H1 (cell line): ENCODE measurements at regions not wholly inside any gene's neighbourhood (a gene's known extent, or its start where the extent isn't known, plus 50 kb on each side); places are given as distances from the start of the nearest gene placed in this dataset.

ENCODE experiments used
- CTCF ChIP-seq, 3 experiments: IDR thresholded peaks; 1 replicate in 2 of 3; 2 replicates in 1 of 3; pipeline versions ENCODE4 v1.5.1 to v1.6.1; 2011; ENCODE audit warnings: low read length in 3 of 3, mild to moderate bottlenecking in 3 of 3, inconsistent platforms in 2 of 3, low read depth in 1 of 3, moderate library complexity in 1 of 3; ENCODE audit not compliant: insufficient read depth in 1 of 3; ENCODE audit errors: control extremely low read depth in 1 of 3
- EZH2 ChIP-seq: fragments of 200-600 bp; sonication (generic); IDR thresholded peaks from 2 replicates; pipeline ENCODE4 v1.7.1; 2012; ENCODE audit warnings: low read depth, mild to moderate bottlenecking, moderate library complexity, low read length, inconsistent platforms; ENCODE audit not compliant: severe bottlenecking
- HDAC6 ChIP-seq: IDR thresholded peaks from one replicate; pipeline ENCODE4 v1.7.1; 2012; ENCODE audit warnings: low read depth, mild to moderate bottlenecking, inconsistent platforms, low read length, moderate library complexity
- KDM5A ChIP-seq: fragments of 200-600 bp; IDR thresholded peaks from 2 replicates; pipeline ENCODE4 v1.7.1; 2012; ENCODE audit warnings: mild to moderate bottlenecking, low read length, inconsistent platforms, mixed read lengths
- SIN3A ChIP-seq, 2 experiments: IDR thresholded peaks in 1 of 2; conservative IDR thresholded peaks in 1 of 2; 2 replicates each; pipeline ENCODE4 v1.6.1; 2011 to 2012; ENCODE audit warnings: low read length in 2 of 2, improper control_type of control experiment in 1 of 2, low read depth in 1 of 2, mild to moderate bottlenecking in 1 of 2
- SIX5 ChIP-seq: IDR thresholded peaks from 2 replicates; pipeline ENCODE4 v1.6.1; 2011; ENCODE audit warnings: mild to moderate bottlenecking, low read depth, low read length
- YY1 ChIP-seq: IDR thresholded peaks from 2 replicates; pipeline ENCODE4 v1.6.1; 2011; ENCODE audit warnings: low read depth, mild to moderate bottlenecking, low read length

DNA sequence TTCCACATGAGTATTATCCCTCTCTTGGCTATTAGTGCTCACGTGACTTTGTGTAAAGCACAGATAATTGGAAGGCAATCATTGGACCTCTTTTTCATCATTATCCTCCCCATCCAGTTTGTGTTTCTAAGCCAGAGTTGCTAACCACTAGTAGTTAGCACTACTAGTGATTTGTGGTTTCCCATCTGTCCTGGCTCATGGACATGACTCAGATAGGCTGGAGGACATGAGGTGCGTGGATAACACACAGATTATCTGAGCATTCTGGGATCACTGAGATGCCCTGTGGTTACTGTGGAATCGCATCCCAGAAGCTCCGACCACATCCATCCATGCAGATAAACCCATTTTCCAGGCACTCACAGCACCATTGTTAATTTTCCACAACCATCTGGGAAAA, 123.8 kb upstream of the NAA20 start:
- TF ChIP-seq SIX5, result no peak
- TF ChIP-seq HDAC6, result no peak
- no peak for TF ChIP-seq CTCF (IDR thresholded peaks at IDR 0.05; ENCODE audit: control extremely low read depth in 1 of 3, insufficient read depth in 1 of 3, low read depth in 1 of 3, low read length in 3 of 3)
- no peak for TF ChIP-seq EZH2
- no peak for TF ChIP-seq YY1
- TF ChIP-seq KDM5A, result no peak
- no peak for TF ChIP-seq SIN3A (conservative IDR thresholded peaks at IDR 0.05 in 1 of 2, IDR thresholded peaks at IDR 0.05 in 1 of 2; ENCODE audit: low read depth in 1 of 2, low read length in 2 of 2)
